G401.6 (cell line): ENCODE measurements at regions not wholly inside any gene's neighbourhood (a gene's known extent, or its start where the extent isn't known, plus 50 kb on each side); places are given as distances from the start of the nearest gene placed in this dataset.
"Not testable (repeated sequence)": the region's sequence is repeated elsewhere in the genome, so short reads cannot be mapped to it uniquely, and the experiment has no call there.

Experiments used
- FAIRE-seq: peaks from 2 replicates; lab custom pipeline; 2012; peaks lifted over from hg19 to GRCh38; lab: Jason Lieb, UNC

- no peak for FAIRE-seq
Measured at GRCh38 chr5:118371973-118372831, 616.1 kb downstream of the DTWD2 start.

- FAIRE-seq = no peak
Measured at GRCh38 chr5:118366429-118366828, 621.9 kb downstream of the DTWD2 start.

GRCh38 chr5:118365718-118366117 lies 622.6 kb downstream of the DTWD2 start:
- no peak for FAIRE-seq

GRCh38 chr5:118354797-118355196 lies 633.5 kb downstream of the DTWD2 start:
- FAIRE-seq = no peak

GRCh38 chr5:118353970-118354369 lies 634.4 kb downstream of the DTWD2 start:
- FAIRE-seq = no peak

- no peak for FAIRE-seq
Measured at GRCh38 chr5:118336468-118336867, 651.9 kb downstream of the DTWD2 start.

GRCh38 chr5:118327389-118327788 lies 661.0 kb downstream of the DTWD2 start:
- no peak for FAIRE-seq

- no peak for FAIRE-seq
Measured at GRCh38 chr5:118326481-118327045, 661.8 kb downstream of the DTWD2 start.

- FAIRE-seq = no peak
Measured at GRCh38 chr5:118325931-118326330, 662.4 kb downstream of the DTWD2 start.

- FAIRE-seq = not testable (repeated sequence)
Measured at GRCh38 chr5:118323723-118324122, 664.6 kb downstream of the DTWD2 start.

- no peak for FAIRE-seq
Measured at GRCh38 chr5:118321081-118321480, 667.3 kb downstream of the DTWD2 start.

- FAIRE-seq = no peak
Measured at GRCh38 chr5:118320121-118320520, 668.2 kb downstream of the DTWD2 start.

- FAIRE-seq = no peak
Measured at GRCh38 chr5:118314931-118315330, 673.4 kb downstream of the DTWD2 start.

- no peak for FAIRE-seq
Measured at GRCh38 chr5:118311103-118311819, 677.1 kb downstream of the DTWD2 start.

GRCh38 chr5:118310401-118310800 lies 677.9 kb downstream of the DTWD2 start:
- FAIRE-seq = no peak

GRCh38 chr5:118303296-118303695 lies 685.1 kb downstream of the DTWD2 start:
- FAIRE-seq = no peak

GRCh38 chr5:118302786-118303185 lies 685.6 kb downstream of the DTWD2 start:
- FAIRE-seq = no peak

GRCh38 chr5:118301696-118302095 lies 686.7 kb downstream of the DTWD2 start:
- FAIRE-seq = no peak

GRCh38 chr5:118295045-118295444 lies 693.3 kb downstream of the DTWD2 start:
- FAIRE-seq = no peak

GRCh38 chr5:118293378-118293777 lies 695.0 kb downstream of the DTWD2 start:
- FAIRE-seq = no peak

GRCh38 chr5:118290204-118290603 lies 698.1 kb downstream of the DTWD2 start:
- no peak for FAIRE-seq

GRCh38 chr5:118284230-118284629 lies 704.1 kb downstream of the DTWD2 start:
- not testable (repeated sequence) for FAIRE-seq

- FAIRE-seq = not testable (repeated sequence)
Measured at GRCh38 chr5:118282480-118283038, 705.8 kb downstream of the DTWD2 start.
